GM21529 (cell line): ENCODE measurements at regions not wholly inside any gene's neighbourhood (a gene's known extent, or its start where the extent isn't known, plus 50 kb on each side); places are given as distances from the start of the nearest gene placed in this dataset.
"Not testable (repeated sequence)": the region's sequence is repeated elsewhere in the genome, so short reads cannot be mapped to it uniquely, and the experiment has no call there.

Experiments used
- ATAC-seq: cut with Tn5 transposase; IDR thresholded peaks from one replicate; pipeline ENCODE4 v1.9.1; 2021; ENCODE audit not compliant: unreplicated experiment

GRCh38 chr1:157231846-157232525 lies 93.8 kb upstream of the ETV3 start:
- no peak for ATAC-seq

DNA sequence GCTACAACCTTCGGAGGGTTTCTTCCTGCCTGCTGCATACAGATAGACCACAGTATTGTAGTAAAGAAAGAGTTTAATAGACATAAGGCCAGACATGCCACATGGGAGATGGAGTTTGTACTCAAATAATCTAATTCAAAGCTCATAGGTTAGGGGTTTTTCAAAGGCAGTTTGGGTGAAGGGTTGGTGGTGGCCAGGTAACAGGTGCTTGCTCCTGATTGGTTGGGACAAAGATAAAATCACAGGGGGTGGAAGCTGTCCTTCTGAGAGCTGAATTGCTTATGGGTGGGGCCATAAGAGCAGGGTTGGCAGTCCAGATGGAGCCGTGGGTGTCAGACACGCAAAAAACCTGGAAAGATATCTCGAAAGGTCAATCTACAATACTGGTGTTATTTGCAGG lies 92.3 kb upstream of the ETV3 start:
- ATAC-seq = no peak

- ATAC-seq = no peak
Observed at GRCh38 chr1:157227700-157228099, 89.5 kb upstream of the ETV3 start.

DNA sequence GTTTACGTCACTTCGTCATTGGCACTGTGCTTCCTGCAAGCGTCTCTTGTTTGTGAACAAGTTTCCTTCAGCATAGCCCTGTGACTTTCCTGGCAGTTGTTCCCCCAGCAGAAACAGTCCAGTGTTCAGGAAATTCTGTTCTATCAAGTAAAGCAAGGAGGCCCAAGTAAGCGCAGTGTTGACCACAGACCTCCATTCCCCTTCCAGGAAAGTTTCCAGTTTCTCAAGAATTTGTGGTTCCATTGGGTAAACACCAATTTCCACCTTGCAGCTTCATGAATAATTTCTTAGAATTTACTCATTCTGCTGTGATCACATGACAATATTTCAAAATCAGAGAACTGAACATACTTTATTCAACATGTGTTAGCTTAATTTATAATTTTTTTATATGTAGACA lies 88.5 kb upstream of the ETV3 start:
- ATAC-seq = no peak

- ATAC-seq = no peak
Observed at GRCh38 chr1:157219600-157219999, 81.4 kb upstream of the ETV3 start.

DNA sequence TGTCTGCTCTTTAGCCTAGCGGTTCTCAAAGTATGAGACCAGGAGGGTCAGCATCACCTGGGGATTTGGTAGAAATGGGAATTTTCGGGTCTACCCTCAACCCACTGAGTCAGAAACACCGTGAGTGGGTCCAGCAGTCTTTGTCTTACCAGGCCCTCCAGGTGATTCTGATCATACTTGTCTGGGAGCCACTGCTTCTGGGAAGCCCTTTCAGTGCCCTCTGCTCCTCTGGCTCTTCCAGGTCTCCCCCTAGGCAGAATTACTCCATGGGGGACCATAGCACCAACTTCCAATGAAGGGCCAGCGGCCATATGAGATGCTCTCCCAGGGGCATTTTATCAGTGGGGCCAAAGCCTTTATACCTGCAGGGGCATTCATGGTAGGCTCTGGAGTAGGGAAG lies 81.0 kb upstream of the ETV3 start:
- no peak for ATAC-seq

DNA sequence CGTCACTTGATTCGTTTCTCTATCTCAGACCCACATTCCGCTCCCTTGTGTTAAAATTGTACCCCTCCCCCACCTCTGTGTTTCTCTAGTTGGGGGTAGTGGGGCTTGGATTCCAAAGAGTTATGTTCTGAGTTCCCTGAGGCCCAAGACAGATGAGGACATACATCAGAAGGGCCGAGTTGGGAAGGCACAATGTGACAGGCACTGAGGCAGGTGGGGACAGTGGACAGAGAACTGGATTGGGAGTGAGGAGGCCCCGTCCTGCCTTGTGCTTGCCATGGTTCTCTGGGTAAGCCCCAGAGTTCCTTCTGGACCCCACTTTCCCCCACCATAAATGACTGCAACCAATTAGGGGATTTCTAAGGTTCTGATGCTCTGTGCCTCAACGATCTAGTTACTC lies 80.5 kb upstream of the ETV3 start:
- ATAC-seq = no peak

GRCh38 chr1:157217486-157217885 lies 79.3 kb upstream of the ETV3 start:
- ATAC-seq = no peak

GRCh38 chr1:157213836-157214235 lies 75.6 kb upstream of the ETV3 start:
- no peak for ATAC-seq

DNA sequence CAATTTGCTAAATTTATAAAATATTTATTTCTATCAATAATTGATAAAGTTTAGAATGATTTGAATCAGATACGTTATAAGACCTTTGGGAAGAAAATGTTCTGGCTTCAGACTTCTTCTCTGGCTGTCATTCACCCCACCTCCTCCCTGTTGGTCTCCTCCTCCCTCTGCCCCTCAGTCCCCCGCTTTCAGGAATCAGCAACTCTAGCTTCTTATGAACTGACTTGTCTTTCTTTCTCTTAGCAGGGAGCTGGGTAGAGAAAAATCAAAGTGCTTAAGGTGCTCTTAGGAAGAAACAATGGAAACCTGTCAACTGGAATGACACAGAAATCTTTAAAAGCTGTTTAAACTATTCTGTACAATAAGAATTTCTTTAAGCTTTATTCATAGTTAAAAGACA lies 71.3 kb upstream of the ETV3 start:
- no peak for ATAC-seq

- ATAC-seq = not testable (repeated sequence)
Observed at GRCh38 chr1:157205982-157206381, 67.8 kb upstream of the ETV3 start.

GRCh38 chr1:157203166-157203565 lies 65.0 kb upstream of the ETV3 start:
- ATAC-seq = no peak

DNA sequence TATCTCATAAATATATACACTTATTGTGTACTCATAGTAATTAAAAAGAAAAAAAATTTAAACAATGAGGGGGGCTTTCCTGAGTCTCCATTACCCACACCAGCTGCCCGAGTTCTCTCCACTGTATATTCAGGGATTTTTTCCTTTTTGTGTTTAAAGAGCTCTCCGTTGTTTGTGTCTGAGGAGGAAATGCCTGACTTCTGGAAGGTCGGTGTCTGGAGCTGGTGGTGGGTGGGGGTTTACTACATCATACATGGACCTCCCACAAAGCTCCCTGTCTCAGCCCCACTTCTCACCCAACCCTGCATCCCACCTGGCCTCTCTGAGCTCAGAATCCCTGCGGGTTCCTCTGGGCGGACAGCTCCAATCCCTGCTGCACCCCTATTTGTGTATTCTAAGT lies 64.1 kb upstream of the ETV3 start:
- ATAC-seq = no peak

DNA sequence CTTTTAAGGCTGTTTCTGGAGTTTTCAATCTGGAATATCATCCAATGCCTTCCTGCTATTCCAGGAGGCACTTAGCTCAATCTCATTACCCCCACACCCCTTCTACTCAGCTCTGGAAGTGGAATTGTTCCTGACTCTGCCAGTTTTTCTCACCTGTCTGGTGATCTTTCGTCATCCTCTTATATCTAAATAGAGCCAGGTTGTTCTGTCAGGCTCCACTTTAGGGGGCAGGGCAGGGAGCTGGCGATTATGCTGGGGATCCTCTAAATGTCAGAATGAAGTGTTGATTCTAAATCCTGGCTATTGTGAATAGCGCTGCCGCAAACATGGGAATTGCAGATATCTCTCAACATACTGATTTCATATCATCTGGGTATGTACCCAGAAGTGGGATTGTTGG lies 63.6 kb upstream of the ETV3 start:
- ATAC-seq = no peak

GRCh38 chr1:157200451-157200850 lies 62.3 kb upstream of the ETV3 start:
- no peak for ATAC-seq

GRCh38 chr1:157199421-157199755 lies 61.2 kb upstream of the ETV3 start:
- ATAC-seq = no peak

DNA sequence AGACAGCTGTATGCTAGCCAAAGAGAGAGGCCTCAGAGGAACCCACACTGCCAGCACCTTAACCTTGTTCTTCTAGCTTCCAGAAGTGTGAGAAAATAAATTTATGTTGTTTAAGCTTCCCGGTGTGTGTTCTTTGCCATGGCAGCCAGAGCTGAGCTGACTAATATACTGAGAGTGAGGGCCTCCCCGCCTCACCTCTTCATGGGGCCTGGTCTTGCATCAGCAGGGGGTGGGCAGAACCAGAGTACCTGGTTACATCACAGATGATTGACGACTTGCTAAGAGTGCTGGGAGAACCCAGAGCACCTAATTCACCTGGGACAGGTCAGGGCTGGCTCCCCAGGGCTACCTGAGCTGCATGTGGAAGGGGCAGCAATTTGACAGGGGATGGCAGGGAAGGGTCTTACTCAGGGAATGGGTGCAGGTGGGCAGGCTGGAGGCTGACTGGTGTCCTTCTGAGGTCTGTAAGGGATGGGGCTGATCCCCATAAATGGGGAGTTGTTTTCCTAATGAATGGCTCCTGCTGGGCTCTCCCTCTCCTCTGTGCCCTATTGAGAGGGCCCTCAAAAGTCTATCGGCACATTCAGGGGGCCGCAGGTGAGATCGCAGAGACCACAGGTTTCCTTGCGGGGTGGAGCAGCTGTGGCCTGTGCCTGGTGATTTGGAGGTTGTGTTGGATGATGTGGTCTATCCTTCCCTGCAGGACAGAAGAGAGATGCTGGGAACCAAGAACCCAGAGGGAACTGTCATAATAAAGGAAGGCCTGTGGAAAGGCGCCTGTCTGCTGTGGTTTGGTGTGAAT lies 60.6 kb upstream of the ETV3 start:
- ATAC-seq = no peak

DNA sequence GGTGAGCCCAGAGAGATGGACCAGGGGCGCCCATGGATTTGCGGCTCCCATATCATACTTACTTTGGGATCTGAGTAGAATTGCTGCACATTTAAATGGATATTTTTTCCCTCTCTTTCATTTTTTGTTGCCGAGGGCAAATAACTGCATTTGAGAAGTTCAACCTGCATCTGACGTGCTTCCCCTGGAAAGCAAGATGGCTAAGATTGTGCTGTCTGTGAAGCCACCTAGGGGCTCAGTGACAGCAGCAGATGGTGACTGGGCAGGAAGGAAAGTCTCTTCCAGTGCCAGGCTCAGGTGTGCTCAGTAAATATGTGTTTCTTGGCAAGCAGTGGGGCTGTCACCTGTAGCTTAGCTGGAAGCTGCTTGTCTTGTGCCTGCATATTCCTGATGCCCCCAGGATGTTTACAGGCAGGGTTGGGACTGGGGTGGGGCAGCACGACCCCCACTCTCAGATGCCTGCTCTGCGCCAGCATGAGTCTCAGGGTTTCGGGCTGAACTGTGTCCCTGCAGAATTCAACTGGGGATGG lies 59.8 kb upstream of the ETV3 start:
- no peak for ATAC-seq

DNA sequence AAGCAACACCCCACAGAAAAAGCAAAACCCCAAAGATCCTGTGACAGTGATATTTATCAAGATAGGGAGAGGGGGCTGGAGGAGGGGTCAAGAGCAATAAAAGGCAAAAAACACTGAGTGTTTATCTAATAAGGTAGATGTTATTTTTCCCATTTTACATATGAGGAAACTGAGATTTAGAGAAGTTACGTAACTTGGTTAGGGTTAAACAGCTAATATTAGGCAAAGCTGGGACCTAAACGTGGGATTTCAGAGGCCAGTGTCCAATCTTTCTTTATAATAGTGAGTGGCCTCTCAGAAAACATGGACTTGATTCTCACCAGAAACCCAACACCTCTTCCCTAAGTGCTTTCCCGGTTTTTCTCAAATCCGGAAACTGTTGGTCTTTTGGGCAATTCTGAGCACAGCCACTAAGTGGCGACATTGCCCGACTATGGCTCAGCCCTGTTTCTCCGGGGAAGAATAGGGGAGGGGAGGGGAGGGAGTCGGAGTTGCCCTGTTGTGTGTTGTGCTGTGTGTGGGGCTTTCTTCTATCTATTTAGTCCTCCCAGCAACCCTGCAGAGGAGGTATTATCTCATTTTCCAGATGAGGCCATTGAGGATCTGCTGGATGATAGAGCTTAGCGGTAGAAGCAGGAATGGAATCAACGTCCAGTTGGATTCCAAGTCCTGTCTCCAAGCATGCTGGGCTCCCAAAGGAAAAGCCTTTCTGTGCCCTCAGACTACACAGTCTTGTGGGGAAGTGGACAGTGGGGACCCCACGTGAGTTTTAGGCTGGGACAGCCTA lies 58.7 kb upstream of the ETV3 start:
- ATAC-seq = not testable (repeated sequence)

DNA sequence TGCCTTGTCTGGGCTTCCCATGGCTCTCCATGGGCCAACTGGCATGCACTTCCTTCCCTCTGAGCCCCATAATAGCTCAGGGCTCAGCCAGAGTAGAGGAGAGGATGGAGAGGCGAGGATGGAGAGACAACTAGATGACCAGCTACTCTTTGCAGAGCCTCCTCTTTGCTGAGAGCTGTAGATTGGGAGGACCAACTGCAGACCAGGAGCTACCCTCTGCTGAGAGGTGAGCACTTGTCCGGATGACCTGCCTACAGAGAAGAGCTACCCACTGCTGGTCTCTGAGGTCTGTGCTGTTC lies 58.0 kb upstream of the ETV3 start:
- no peak for ATAC-seq

- no peak for ATAC-seq
Observed at GRCh38 chr1:157195521-157196244, 57.5 kb upstream of the ETV3 start.
